ENCODE measurements at regions not wholly inside any gene's neighbourhood (a gene's known extent, or its start where the extent isn't known, plus 50 kb on each side); places are given as distances from the start of the nearest gene placed in this dataset.

DNA sequence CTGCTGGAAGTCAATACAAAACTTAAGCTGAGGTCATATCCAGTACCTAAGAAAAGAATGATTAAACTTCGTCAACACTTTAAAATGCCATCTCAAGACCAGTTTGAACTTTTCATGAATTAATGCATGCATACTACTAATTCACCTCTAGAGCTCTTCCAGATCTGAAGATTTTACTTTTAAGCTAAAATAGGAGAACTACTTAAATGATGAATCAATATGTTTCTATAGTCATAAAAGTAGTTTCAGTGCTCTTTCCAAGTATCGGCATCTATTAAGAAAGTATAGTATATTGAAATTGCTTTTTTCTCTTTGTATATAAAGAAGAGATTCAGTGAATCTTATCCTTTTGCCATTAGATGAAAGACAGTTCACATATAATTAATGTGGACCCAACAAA is 1123.9 kb downstream of the PCDH9 start:
- no peaks in the 10 kb centered on the region for H3K9me3 ChIP-seq
- DNase-seq (ENCODE audit: low spot score): no peak
- H3K27ac ChIP-seq: no peak overlapping the region
- H3K27me3 ChIP-seq: no peaks in the 10 kb centered on the region
- H3K4me3 ChIP-seq: no peak overlapping the region
- H3K4me1 ChIP-seq: no peaks in the 10 kb centered on the region
- H3K36me3 ChIP-seq: no peaks in the 10 kb centered on the region
- TF ChIP-seq CTCF (IDR thresholded peaks at IDR 0.05): no peak

- H3K4me3 ChIP-seq: no peak overlapping the region
- no peak overlapping the region for H3K27ac ChIP-seq
- DNase-seq (ENCODE audit: low spot score): no peak
- no peaks in the 10 kb centered on the region for H3K36me3 ChIP-seq
- no peaks in the 10 kb centered on the region for H3K4me1 ChIP-seq
- TF ChIP-seq CTCF (IDR thresholded peaks at IDR 0.05): no peak
- no peaks in the 10 kb centered on the region for H3K9me3 ChIP-seq
- no peaks in the 10 kb centered on the region for H3K27me3 ChIP-seq
Observed at GRCh38 chr13:66102864-66103263, 1127.3 kb downstream of the PCDH9 start.

DNA sequence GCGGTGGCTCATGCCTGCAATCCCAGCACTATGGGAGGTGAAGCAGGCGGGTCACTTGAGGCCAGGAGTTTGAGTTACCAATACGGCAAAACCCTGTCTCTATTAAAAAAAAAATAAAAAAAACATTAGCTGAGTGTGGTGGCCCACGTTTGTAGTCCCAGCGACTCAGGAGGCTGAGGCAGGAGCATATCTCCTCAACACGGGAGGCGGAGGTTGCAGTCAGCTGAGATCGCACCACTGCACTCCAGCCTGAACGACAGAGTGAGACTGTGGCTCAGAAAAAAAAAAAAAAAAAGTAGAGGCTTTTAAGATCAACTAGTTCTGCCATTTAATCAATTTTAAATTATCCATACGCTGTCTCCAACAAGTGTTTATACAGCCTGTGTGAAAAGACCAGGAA is 1130.3 kb downstream of the PCDH9 start:
- no peak for TF ChIP-seq CTCF (IDR thresholded peaks at IDR 0.05)
- H3K27me3 ChIP-seq: no peaks in the 10 kb centered on the region
- H3K4me1 ChIP-seq: no peaks in the 10 kb centered on the region
- peaks cover 0 to 3% of the 10 kb centered on the region in 2 donors for H3K9me3 ChIP-seq
- DNase-seq (ENCODE audit: low spot score): no peak
- no peaks in the 10 kb centered on the region for H3K36me3 ChIP-seq
- no peak overlapping the region for H3K27ac ChIP-seq
- H3K4me3 ChIP-seq: no peak overlapping the region

DNA sequence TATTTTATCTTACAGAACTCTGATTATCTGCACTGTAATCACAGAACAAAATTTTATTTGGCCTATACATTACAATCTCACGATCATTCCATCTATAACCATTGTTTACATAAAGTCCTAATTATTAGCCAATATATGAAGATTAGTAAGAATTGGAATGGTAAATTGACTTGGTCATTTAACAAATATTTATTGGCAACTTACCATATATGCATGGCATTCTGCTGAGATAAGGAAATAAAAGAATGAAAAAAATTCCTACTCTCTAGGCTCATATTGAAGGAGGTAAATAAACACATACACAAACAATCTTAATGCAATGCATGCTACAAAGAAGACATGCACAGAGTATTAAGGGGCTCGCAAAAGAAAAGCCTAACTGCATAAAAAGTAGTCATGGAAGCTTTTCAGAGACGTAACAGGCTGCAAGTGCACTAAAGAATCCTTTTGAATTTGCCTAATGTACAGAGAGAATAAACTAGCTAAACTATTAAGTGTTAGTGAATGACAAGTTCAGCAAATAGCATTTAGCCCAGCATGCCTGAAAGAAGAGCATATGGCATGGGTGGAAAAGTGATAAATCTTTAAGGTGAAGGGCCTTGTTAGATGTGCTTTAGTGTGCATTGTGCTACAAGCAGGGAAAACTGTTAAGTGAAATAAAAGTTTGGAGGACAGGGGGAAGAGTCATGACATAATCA is 1131.1 kb downstream of the PCDH9 start:
- no peak for TF ChIP-seq CTCF (IDR thresholded peaks at IDR 0.05)

DNA sequence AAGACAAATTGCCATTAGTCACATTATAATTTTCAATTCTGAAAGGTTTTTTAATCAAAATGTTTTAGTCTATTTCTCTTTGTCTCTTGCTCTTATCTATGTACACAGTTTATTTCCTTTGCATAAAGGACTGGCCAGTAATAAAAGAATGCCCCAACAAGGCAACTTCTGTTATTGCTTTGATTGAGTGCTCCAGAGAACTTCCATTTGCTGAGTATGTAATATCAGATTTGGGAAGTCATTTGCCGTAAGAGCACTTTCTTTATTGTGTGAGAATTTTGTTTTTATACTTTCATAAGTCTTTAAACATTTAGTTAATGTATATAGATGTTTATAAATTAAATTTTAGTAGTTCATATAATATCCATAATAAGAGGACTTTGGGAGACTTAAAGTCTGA is 1140.4 kb downstream of the PCDH9 start:
- H3K27ac ChIP-seq: no peak overlapping the region
- no peak overlapping the region for H3K4me3 ChIP-seq
- TF ChIP-seq CTCF (IDR thresholded peaks at IDR 0.05): no peak
- no peaks in the 10 kb centered on the region for H3K36me3 ChIP-seq
- H3K27me3 ChIP-seq: no peaks in the 10 kb centered on the region
- DNase-seq (ENCODE audit: low spot score): no peak
- H3K9me3 ChIP-seq: peaks cover 0 to 1% of the 10 kb centered on the region in 2 donors
- H3K4me1 ChIP-seq: no peaks in the 10 kb centered on the region

More for the DNA sequence above, 1131.1 kb downstream of the PCDH9 start:
- DNase-seq (ENCODE audit: low spot score): no peak
- no peaks in the 10 kb centered on the region for H3K36me3 ChIP-seq
- no peak overlapping the region for H3K27ac ChIP-seq
- no peak overlapping the region for H3K4me3 ChIP-seq
- peaks cover 0 to 5% of the 10 kb centered on the region in 2 donors for H3K9me3 ChIP-seq
- no peaks in the 10 kb centered on the region for H3K27me3 ChIP-seq
- H3K4me1 ChIP-seq: no peaks in the 10 kb centered on the region

DNA sequence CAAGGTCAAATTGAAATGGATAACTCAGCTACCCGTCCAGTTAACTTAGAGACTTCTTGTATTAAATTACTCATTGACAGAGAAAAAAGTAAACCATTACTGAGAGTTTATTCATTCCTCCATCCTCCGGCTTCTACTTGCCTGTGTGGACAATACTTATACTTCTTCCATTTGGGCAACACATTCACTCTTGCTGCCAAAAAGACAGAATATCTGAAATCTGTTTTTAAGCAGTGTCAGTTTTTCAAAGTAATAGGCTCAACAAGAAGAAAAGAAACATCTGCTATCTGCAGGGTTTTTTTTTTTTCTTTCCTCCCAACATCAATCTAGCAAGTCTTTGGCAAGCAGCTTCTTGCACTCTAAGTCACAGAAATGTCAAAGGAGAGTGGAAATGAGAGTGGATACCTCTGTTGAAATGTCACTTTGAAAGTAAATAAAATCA is 1142.8 kb downstream of the PCDH9 start:
- no peak overlapping the region for H3K27ac ChIP-seq
- DNase-seq (ENCODE audit: low spot score): no peak
- H3K4me3 ChIP-seq: no peak overlapping the region
- H3K9me3 ChIP-seq: no peaks in the 10 kb centered on the region
- no peaks in the 10 kb centered on the region for H3K27me3 ChIP-seq
- H3K4me1 ChIP-seq: no peaks in the 10 kb centered on the region
- no peak for TF ChIP-seq CTCF (IDR thresholded peaks at IDR 0.05)
- no peaks in the 10 kb centered on the region for H3K36me3 ChIP-seq
